Skeletal muscle tissue (tissue), 3 donors: ENCODE measurements at regions not wholly inside any gene's neighbourhood (a gene's known extent, or its start where the extent isn't known, plus 50 kb on each side); places are given as distances from the start of the nearest gene placed in this dataset.

Source experiments
- H3K27ac ChIP-seq: one replicate; pipeline ENCODE4 v1.7.0; 2013; ENCODE audit warnings: mild to moderate bottlenecking, low read depth, low read length, inconsistent platforms
- H3K27me3 ChIP-seq, 3 donors: one replicate each; pipeline ENCODE4 v1.7.0; 2013; ENCODE audit warnings: low read length in 3 of 3; ENCODE audit not compliant: control insufficient read depth in 3 of 3, insufficient read depth in 3 of 3
- H3K36me3 ChIP-seq, 3 donors: one replicate each; pipeline ENCODE4 v1.7.0; 2013; ENCODE audit warnings: low read length in 3 of 3; ENCODE audit not compliant: control insufficient read depth in 3 of 3, insufficient read depth in 3 of 3
- H3K4me1 ChIP-seq, 3 donors: one replicate each; pipeline ENCODE4 v1.7.0; 2013; ENCODE audit warnings: low read length in 3 of 3, mild to moderate bottlenecking in 3 of 3; ENCODE audit not compliant: control insufficient read depth in 3 of 3, insufficient read depth in 3 of 3
- H3K4me3 ChIP-seq, 3 donors: one replicate each; pipeline ENCODE4 v1.7.0; 2013; ENCODE audit warnings: low read length in 3 of 3
- H3K9ac ChIP-seq, 3 donors: one replicate each; pipeline ENCODE4 v1.7.0; 2013; ENCODE audit warnings: low read length in 3 of 3, mild to moderate bottlenecking in 3 of 3, moderate library complexity in 2 of 3, low read depth in 1 of 3
- H3K9me3 ChIP-seq, 3 donors: one replicate each; pipeline ENCODE4 v1.7.0; 2013; ENCODE audit warnings: low read length in 3 of 3; ENCODE audit not compliant: control insufficient read depth in 3 of 3
- donor health status: Osteomylitis.

GRCh38 chr10:58140691-58141347, 126.9 kb downstream of the IPMK start:
- Histone ChIP-seq H3K27me3 (no peaks in the 10 kb centered on the region), H3K4me3 (no peak overlapping the region), H3K27ac (no peak overlapping the region), H3K36me3 (no peaks in the 10 kb centered on the region), H3K4me1 (no peaks in the 10 kb centered on the region), H3K9me3 (no peaks in the 10 kb centered on the region), H3K9ac (no peak overlapping the region)

GRCh38 chr10:58140054-58140453, 127.6 kb downstream of the IPMK start:
- no peak overlapping the region for H3K9ac ChIP-seq
- no peak overlapping the region for H3K4me3 ChIP-seq
- no peak overlapping the region for H3K27ac ChIP-seq
- no peaks in the 10 kb centered on the region for H3K27me3 ChIP-seq
- H3K9me3 ChIP-seq = no peaks in the 10 kb centered on the region
- no peaks in the 10 kb centered on the region for H3K4me1 ChIP-seq
- no peaks in the 10 kb centered on the region for H3K36me3 ChIP-seq

DNA sequence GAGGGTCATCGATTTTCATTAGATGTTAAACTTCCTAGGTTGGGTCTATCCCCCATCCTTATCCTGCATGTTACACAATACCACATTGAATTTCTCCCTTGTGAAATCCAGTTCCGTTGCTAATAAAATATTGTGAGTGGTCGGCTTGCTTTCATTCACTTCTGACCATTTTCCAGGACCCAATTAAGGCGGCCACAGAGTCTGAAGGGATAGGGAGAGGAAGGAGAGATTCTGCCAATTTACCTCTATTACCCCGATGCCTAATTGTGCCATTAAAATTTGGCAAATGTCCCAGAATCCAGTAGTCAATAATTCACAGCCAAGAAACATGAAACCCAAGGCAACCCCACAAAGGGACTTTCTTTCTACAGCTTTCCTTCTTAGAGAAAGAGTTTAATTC, 129.9 kb downstream of the IPMK start:
- H3K4me1 ChIP-seq = no peaks in the 10 kb centered on the region
- no peak overlapping the region for H3K9ac ChIP-seq
- H3K27ac ChIP-seq = no peak overlapping the region
- no peaks in the 10 kb centered on the region for H3K36me3 ChIP-seq
- no peak overlapping the region for H3K4me3 ChIP-seq
- H3K27me3 ChIP-seq = no peaks in the 10 kb centered on the region
- H3K9me3 ChIP-seq = no peaks in the 10 kb centered on the region

- no peak overlapping the region for H3K9ac ChIP-seq
- H3K27ac ChIP-seq = no peak overlapping the region
- H3K36me3 ChIP-seq = no peaks in the 10 kb centered on the region
- no peaks in the 10 kb centered on the region for H3K4me1 ChIP-seq
- no peaks in the 10 kb centered on the region for H3K27me3 ChIP-seq
- H3K4me3 ChIP-seq = no peak overlapping the region
- H3K9me3 ChIP-seq = no peaks in the 10 kb centered on the region
Measured at GRCh38 chr10:58115218-58116050, 152.3 kb downstream of the IPMK start.

DNA sequence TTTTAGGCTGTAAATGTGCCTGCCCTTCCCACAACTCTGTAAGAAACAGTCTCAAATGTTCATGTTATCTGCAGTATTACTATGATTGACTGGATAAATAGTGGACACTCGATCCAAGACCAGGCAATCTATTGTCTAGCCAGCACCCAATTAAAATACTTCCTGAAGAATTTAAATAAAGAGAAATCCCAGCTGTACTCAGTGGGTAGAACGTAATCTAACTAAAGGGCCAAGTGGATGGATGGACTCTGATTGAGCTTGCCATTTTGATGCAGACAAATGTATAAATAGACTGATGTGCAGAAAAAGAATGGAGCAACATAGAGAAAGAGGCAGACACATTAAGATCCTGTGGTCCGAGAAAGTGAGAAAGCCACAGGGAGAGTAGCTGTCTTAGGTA, 158.0 kb downstream of the IPMK start:
- no peaks in the 10 kb centered on the region for H3K36me3 ChIP-seq
- no peak overlapping the region for H3K27ac ChIP-seq
- no peak overlapping the region for H3K4me3 ChIP-seq
- no peak overlapping the region for H3K9ac ChIP-seq
- no peaks in the 10 kb centered on the region for H3K27me3 ChIP-seq
- H3K9me3 ChIP-seq = no peaks in the 10 kb centered on the region
- H3K4me1 ChIP-seq = no peaks in the 10 kb centered on the region

- H3K27ac ChIP-seq = no peak overlapping the region
- H3K9ac ChIP-seq = no peak overlapping the region
- no peaks in the 10 kb centered on the region for H3K36me3 ChIP-seq
- no peaks in the 10 kb centered on the region for H3K27me3 ChIP-seq
- no peaks in the 10 kb centered on the region for H3K4me1 ChIP-seq
- no peaks in the 10 kb centered on the region for H3K9me3 ChIP-seq
- no peak overlapping the region for H3K4me3 ChIP-seq
Measured at GRCh38 chr10:58107506-58107905, 160.2 kb downstream of the IPMK start.

GRCh38 chr10:58106211-58107035, 161.3 kb downstream of the IPMK start:
- Histone ChIP-seq H3K27me3 (no peaks in the 10 kb centered on the region), H3K27ac (no peak overlapping the region), H3K9ac (no peak overlapping the region), H3K36me3 (no peaks in the 10 kb centered on the region), H3K4me1 (no peaks in the 10 kb centered on the region), H3K9me3 (no peaks in the 10 kb centered on the region), H3K4me3 (no peak overlapping the region)

- no peak overlapping the region for H3K4me3 ChIP-seq
- H3K36me3 ChIP-seq = no peaks in the 10 kb centered on the region
- H3K9ac ChIP-seq = no peak overlapping the region
- H3K4me1 ChIP-seq = no peaks in the 10 kb centered on the region
- no peaks in the 10 kb centered on the region for H3K9me3 ChIP-seq
- H3K27me3 ChIP-seq = no peaks in the 10 kb centered on the region
- H3K27ac ChIP-seq = no peak overlapping the region
Measured at GRCh38 chr10:58104351-58104751, 163.3 kb downstream of the IPMK start.

DNA sequence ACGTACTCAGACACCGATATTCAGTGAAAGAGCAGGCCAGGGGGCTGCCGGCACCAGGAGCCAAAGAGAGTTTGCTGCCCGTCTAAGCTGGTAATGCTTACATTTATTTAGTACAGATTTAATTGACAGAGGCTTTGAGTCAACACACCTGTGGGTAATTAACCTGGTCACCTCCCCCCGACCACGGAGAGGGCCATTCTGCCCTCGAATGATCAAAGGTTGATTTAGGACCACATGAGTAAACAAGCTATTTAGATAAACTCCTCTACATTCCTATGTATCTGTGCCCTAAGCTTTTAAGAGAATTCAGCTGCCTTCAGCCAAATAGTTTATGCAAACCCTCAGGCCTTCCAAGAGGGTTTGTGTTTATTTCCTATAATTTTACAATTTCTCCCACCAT, 164.8 kb downstream of the IPMK start:
- no peaks in the 10 kb centered on the region for H3K9me3 ChIP-seq
- no peak overlapping the region for H3K9ac ChIP-seq
- no peaks in the 10 kb centered on the region for H3K4me1 ChIP-seq
- no peaks in the 10 kb centered on the region for H3K36me3 ChIP-seq
- no peak overlapping the region for H3K4me3 ChIP-seq
- no peak overlapping the region for H3K27ac ChIP-seq
- no peaks in the 10 kb centered on the region for H3K27me3 ChIP-seq

DNA sequence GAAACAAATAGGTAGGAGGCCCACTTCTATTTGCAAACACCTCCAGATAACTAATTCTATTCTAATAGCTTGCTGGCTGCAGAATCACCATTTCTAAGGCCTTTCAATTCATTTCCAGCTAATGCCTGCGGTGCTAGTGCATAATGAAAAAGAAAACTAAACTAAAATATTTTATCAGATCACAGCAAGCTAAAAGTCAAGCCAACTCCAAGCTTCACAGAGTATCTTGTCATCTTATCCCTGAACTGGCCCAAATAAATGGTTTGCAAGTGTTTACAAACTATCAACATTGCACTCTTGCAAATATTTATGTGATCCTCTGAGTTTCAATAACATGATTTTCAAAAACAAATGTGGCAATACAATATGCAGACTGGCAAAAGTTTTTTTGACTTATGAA, 166.0 kb downstream of the IPMK start:
- H3K36me3 ChIP-seq = no peaks in the 10 kb centered on the region
- H3K27me3 ChIP-seq = no peaks in the 10 kb centered on the region
- no peaks in the 10 kb centered on the region for H3K4me1 ChIP-seq
- no peaks in the 10 kb centered on the region for H3K9me3 ChIP-seq
- no peak overlapping the region for H3K4me3 ChIP-seq
- H3K27ac ChIP-seq = no peak overlapping the region
- H3K9ac ChIP-seq = no peak overlapping the region
